Neural cell (in vitro differentiated cells): ENCODE measurements at regions not wholly inside any gene's neighbourhood (a gene's known extent, or its start where the extent isn't known, plus 50 kb on each side); places are given as distances from the start of the nearest gene placed in this dataset.

Source experiments
- H2AFZ ChIP-seq: fragments of 200-600, 300-800 bp; sonication (generic), shearing (Covaris generic); 2 replicates; pipeline ENCODE4 v1.6.0; 2014; ENCODE audit warnings: low read depth, mild to moderate bottlenecking, antibody characterized with exemption, low read length, moderate library complexity
- H3F3A ChIP-seq: fragments of 200-600 bp; shearing (Covaris generic); 2 replicates; pipeline ENCODE4 v1.6.1; 2016; ENCODE audit warnings: mild to moderate bottlenecking, moderate library complexity, mixed read lengths, antibody characterized with exemption, low read length; ENCODE audit not compliant: insufficient read depth, poor library complexity, severe bottlenecking
- H3K27ac ChIP-seq: fragments of 200-600, 300-800 bp; sonication (generic), shearing (Covaris generic); 2 replicates; pipeline ENCODE4 v1.5.1; 2014; ENCODE audit warnings: mild to moderate bottlenecking, low read length, moderate library complexity
- H3K27me3 ChIP-seq: fragments of 300-800, 200-600 bp; sonication (generic), shearing (Covaris generic); 2 replicates; pipeline ENCODE4 v1.6.0; 2014; ENCODE audit warnings: mild to moderate bottlenecking, low read depth, low read length, moderate library complexity; ENCODE audit not compliant: insufficient read depth
- H3K36me3 ChIP-seq: fragments of 300-800, 200-600 bp; sonication (generic), shearing (Covaris generic); 2 replicates; pipeline ENCODE4 v1.5.1; 2014; ENCODE audit warnings: mild to moderate bottlenecking, antibody characterized with exemption, low read length, moderate library complexity; ENCODE audit not compliant: insufficient read depth
- H3K4me2 ChIP-seq: fragments of 300-800, 200-600 bp; sonication (generic), shearing (Covaris generic); 2 replicates; pipeline ENCODE4 v1.6.0; 2014; ENCODE audit warnings: mild to moderate bottlenecking, low read length
- H3K4me3 ChIP-seq: fragments of 300-800, 200-600 bp; sonication (generic), shearing (Covaris generic); 2 replicates; pipeline ENCODE4 v1.5.1; 2014; ENCODE audit warnings: mild to moderate bottlenecking, low read length, moderate library complexity
- H3K79me2 ChIP-seq: fragments of 200-600 bp; shearing (Covaris generic); replicated peaks from 2 replicates; pipeline ENCODE4 v1.6.0; 2014; ENCODE audit warnings: mild to moderate bottlenecking, low read length, moderate library complexity; ENCODE audit not compliant: insufficient read depth
- H3K9ac ChIP-seq: fragments of 300-800, 200-600 bp; sonication (generic), shearing (Covaris generic); 2 replicates; pipeline ENCODE4 v1.6.1; 2016; ENCODE audit warnings: mild to moderate bottlenecking, low read length, mixed read lengths
- H3K9me2 ChIP-seq: fragments of 200-600 bp; shearing (Covaris generic); 2 replicates; pipeline ENCODE4 v1.6.1; 2016; ENCODE audit warnings: mild to moderate bottlenecking, low read length, mixed read lengths; ENCODE audit not compliant: insufficient read depth
- H3K9me3 ChIP-seq: fragments of 200-600, 300-800 bp; sonication (generic), shearing (Covaris generic); 2 replicates; pipeline ENCODE4 v1.6.1; 2016; ENCODE audit warnings: mild to moderate bottlenecking, mixed run types, low read length, moderate library complexity, mixed read lengths
- H4K20me1 ChIP-seq: fragments of 200-600 bp; shearing (Covaris generic); 2 replicates; pipeline ENCODE4 v1.6.1; 2016; ENCODE audit warnings: mild to moderate bottlenecking, mixed run types; ENCODE audit not compliant: insufficient read depth
- EP300 ChIP-seq: fragments of 450-650 bp; conservative IDR thresholded peaks from 2 replicates; pipeline ENCODE4 v1.6.1; 2014; ENCODE audit warnings: antibody characterized with exemption, mild to moderate bottlenecking, moderate library complexity; ENCODE audit not compliant: poor library complexity, severe bottlenecking
- EZH2 ChIP-seq: fragments of 200-600, 300-800 bp; shearing (Covaris generic), sonication (generic); IDR thresholded peaks from 2 replicates; pipeline ENCODE4 v1.6.1; 2014; ENCODE audit warnings: antibody characterized with exemption, low read length, borderline replicate concordance, mild to moderate bottlenecking; ENCODE audit not compliant: insufficient read depth, poor library complexity, severe bottlenecking
- MXI1 ChIP-seq: fragments of 450-650 bp; conservative IDR thresholded peaks from 2 replicates; pipeline ENCODE4 v1.6.1; 2014; ENCODE audit warnings: antibody characterized with exemption, mild to moderate bottlenecking; ENCODE audit not compliant: poor library complexity, severe bottlenecking
- POLR2AphosphoS5 ChIP-seq: IDR thresholded peaks from 2 replicates; pipeline ENCODE4 v1.6.1; 2012
- RAD21 ChIP-seq: fragments of 450-650 bp; conservative IDR thresholded peaks from 2 replicates; pipeline ENCODE4 v1.6.1; 2014; ENCODE audit warnings: antibody characterized with exemption, mild to moderate bottlenecking, moderate library complexity
- SMC3 ChIP-seq: fragments of 450-650 bp; conservative IDR thresholded peaks from 2 replicates; pipeline ENCODE4 v1.6.1; 2014; ENCODE audit warnings: antibody characterized with exemption, mild to moderate bottlenecking, moderate library complexity; ENCODE audit not compliant: poor library complexity
- TAF1 ChIP-seq: IDR thresholded peaks from 2 replicates; pipeline ENCODE4 v1.6.1; 2012; ENCODE audit warnings: low read depth
- TF ChIP-seq, protein P1 (sequence below): fragments of 450-650 bp; IDR thresholded peaks from 2 replicates; pipeline ENCODE4 v1.5.1; 2014; ENCODE audit warnings: antibody characterized with exemption, mild to moderate bottlenecking, moderate library complexity; ENCODE audit not compliant: poor library complexity, severe bottlenecking
- TF ChIP-seq, protein P2 (sequence below): IDR thresholded peaks from 2 replicates; pipeline ENCODE4 v1.6.1; 2012; ENCODE audit warnings: borderline replicate concordance

DNA sequence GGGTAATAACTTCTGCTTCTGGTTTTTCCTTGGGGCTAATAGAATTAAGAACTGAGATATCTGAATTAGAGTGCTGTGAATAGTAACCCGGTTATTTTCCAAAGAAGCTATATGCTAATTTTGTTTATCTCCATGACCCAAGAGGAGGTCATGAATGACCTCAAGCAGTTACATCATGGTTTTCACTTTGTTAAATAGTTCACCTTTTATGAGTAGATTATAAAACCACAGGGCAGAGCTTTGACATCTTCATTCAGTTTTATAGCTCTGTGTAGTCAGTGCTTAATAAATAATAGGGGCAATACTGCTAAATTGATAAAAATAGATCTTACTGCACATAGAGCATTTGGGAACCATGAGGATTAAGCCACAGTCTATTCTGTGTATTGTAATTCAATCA is 462.2 kb downstream of the LRIG3 start:
- Histone ChIP-seq H3K36me3 (no peaks in the 10 kb centered on the region), H3K27ac (no peak overlapping the region), H2AFZ (no peak overlapping the region), H3K79me2 (no peaks in the 10 kb centered on the region), H3K4me2 (no peak overlapping the region), H3F3A (no peaks in the 10 kb centered on the region), H3K4me3 (no peak overlapping the region), H3K9me3 (no peaks in the 10 kb centered on the region), H4K20me1 (no peaks in the 10 kb centered on the region), H3K27me3 (no peaks in the 10 kb centered on the region), H3K9me2 (no peaks in the 10 kb centered on the region), H3K9ac (no peak overlapping the region)
- TF ChIP-seq, protein P1, sequence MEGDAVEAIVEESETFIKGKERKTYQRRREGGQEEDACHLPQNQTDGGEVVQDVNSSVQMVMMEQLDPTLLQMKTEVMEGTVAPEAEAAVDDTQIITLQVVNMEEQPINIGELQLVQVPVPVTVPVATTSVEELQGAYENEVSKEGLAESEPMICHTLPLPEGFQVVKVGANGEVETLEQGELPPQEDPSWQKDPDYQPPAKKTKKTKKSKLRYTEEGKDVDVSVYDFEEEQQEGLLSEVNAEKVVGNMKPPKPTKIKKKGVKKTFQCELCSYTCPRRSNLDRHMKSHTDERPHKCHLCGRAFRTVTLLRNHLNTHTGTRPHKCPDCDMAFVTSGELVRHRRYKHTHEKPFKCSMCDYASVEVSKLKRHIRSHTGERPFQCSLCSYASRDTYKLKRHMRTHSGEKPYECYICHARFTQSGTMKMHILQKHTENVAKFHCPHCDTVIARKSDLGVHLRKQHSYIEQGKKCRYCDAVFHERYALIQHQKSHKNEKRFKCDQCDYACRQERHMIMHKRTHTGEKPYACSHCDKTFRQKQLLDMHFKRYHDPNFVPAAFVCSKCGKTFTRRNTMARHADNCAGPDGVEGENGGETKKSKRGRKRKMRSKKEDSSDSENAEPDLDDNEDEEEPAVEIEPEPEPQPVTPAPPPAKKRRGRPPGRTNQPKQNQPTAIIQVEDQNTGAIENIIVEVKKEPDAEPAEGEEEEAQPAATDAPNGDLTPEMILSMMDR = no peak

DNA sequence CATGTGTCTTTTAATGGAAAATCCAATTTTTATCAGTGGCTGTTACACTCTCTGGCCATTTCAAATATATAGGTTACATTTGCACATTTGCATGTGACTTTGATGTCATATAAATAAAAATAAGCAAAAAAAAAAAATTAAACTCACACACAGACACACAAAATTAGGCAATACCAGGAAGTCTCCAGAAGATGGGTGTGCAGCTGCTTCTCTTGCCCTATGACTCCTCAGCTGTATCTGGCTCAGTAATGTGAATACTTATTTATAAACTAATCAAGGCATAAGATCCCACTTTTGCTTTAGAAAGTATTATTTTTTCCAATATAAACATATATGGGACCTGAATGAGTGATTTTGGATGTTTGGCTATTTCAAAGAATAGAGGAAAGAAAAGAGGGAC is 461.1 kb downstream of the LRIG3 start:
- no peak for TF ChIP-seq POLR2AphosphoS5
- TF ChIP-seq, protein P2, sequence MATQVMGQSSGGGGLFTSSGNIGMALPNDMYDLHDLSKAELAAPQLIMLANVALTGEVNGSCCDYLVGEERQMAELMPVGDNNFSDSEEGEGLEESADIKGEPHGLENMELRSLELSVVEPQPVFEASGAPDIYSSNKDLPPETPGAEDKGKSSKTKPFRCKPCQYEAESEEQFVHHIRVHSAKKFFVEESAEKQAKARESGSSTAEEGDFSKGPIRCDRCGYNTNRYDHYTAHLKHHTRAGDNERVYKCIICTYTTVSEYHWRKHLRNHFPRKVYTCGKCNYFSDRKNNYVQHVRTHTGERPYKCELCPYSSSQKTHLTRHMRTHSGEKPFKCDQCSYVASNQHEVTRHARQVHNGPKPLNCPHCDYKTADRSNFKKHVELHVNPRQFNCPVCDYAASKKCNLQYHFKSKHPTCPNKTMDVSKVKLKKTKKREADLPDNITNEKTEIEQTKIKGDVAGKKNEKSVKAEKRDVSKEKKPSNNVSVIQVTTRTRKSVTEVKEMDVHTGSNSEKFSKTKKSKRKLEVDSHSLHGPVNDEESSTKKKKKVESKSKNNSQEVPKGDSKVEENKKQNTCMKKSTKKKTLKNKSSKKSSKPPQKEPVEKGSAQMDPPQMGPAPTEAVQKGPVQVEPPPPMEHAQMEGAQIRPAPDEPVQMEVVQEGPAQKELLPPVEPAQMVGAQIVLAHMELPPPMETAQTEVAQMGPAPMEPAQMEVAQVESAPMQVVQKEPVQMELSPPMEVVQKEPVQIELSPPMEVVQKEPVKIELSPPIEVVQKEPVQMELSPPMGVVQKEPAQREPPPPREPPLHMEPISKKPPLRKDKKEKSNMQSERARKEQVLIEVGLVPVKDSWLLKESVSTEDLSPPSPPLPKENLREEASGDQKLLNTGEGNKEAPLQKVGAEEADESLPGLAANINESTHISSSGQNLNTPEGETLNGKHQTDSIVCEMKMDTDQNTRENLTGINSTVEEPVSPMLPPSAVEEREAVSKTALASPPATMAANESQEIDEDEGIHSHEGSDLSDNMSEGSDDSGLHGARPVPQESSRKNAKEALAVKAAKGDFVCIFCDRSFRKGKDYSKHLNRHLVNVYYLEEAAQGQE = no peak
- TF ChIP-seq EZH2 = no peak
- TF ChIP-seq RAD21 = no peak
- no peak for TF ChIP-seq TAF1
- TF ChIP-seq MXI1 = no peak
- no peak for TF ChIP-seq EP300
- no peak for TF ChIP-seq SMC3
- TF ChIP-seq, protein P1 = no peak
- H3K27me3 ChIP-seq = no peaks in the 10 kb centered on the region
- no peaks in the 10 kb centered on the region for H3K79me2 ChIP-seq
- H2AFZ ChIP-seq = no peak overlapping the region
- no peaks in the 10 kb centered on the region for H4K20me1 ChIP-seq
- no peak overlapping the region for H3K4me3 ChIP-seq
- no peak overlapping the region for H3K27ac ChIP-seq
- no peaks in the 10 kb centered on the region for H3K9me3 ChIP-seq
- no peak overlapping the region for H3K4me2 ChIP-seq
- no peak overlapping the region for H3K9ac ChIP-seq
- H3F3A ChIP-seq = no peaks in the 10 kb centered on the region
- H3K36me3 ChIP-seq = no peaks in the 10 kb centered on the region
- no peaks in the 10 kb centered on the region for H3K9me2 ChIP-seq
